Right lung (tissue), 2 donors: ENCODE measurements at regions not wholly inside any gene's neighbourhood (a gene's known extent, or its start where the extent isn't known, plus 50 kb on each side); places are given as distances from the start of the nearest gene placed in this dataset.

Experiments used
- DNase-seq, 2 donors: peaks; one replicate each; pipeline ENCODE4 v3.0.0-alpha.2; 2013

GRCh38 chr16:64826374-64826773 is 295.5 kb downstream of the CDH11 start:
- no peak for DNase-seq

GRCh38 chr16:64823481-64824075 is 298.3 kb downstream of the CDH11 start:
- no peak for DNase-seq

GRCh38 chr16:64809876-64810629 is 311.8 kb downstream of the CDH11 start:
- DNase-seq: no peak

DNA sequence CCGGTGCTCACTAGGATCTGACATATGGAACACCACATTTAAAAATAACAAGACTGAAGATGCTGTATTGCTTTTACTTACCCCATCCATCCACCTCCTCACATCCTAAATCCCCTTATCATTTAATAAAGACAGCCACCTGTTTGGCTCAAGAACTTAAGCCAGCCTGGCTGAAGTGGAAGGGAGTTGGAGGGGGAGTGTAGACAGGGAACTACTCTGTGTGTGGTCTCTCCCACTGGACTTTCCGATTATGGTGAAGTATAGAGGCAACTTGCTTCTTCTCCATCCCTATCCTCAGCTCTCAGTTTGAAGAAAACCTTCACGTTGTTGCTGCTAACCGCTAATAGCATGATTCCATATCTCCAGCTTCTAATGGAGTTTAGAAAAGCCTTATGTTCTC is 313.4 kb downstream of the CDH11 start:
- DNase-seq: no peak

- DNase-seq: no peak
Observed at GRCh38 chr16:64791756-64792155, 330.1 kb downstream of the CDH11 start.

DNA sequence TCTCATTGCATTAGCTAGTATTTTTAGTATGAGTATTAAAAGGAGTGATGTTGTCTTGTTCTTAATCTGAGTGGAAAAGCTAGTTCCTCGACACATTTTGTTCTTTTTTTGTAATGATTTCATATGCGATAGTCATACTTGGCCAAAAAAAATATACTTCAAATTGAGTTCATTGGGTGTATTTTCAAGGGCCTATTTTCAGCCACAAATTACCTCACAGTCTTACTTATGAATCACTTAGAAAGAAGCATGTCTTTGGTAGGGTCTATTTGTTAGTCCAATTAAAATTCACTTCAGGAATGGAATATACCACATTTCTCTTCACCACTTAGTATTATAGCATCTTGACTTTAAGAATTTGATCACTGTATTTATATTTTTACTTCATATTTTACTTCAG is 337.2 kb downstream of the CDH11 start:
- DNase-seq: no peak

DNA sequence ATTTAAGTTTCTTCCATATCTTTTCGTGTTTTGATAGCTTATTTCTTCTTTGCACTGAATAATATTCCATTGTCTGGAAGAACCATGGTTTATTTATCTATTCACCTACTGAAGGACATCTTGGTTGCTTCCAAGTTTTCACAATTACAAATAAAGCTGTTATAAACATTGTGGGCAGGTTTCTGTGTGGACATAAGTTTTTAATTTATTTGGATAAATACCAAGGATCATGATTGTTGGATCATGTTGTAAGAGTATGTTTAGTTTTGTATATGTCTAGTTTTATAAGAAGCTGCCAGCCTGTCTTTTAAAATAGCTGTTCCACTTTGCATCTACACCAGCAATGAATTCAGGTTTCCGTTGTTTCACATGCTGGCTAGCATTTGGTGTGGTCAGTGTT is 339.4 kb downstream of the CDH11 start:
- no peak for DNase-seq

GRCh38 chr16:64780445-64780844 is 341.4 kb downstream of the CDH11 start:
- DNase-seq: no peak

GRCh38 chr16:64778777-64779176 is 343.1 kb downstream of the CDH11 start:
- DNase-seq: no peak

DNA sequence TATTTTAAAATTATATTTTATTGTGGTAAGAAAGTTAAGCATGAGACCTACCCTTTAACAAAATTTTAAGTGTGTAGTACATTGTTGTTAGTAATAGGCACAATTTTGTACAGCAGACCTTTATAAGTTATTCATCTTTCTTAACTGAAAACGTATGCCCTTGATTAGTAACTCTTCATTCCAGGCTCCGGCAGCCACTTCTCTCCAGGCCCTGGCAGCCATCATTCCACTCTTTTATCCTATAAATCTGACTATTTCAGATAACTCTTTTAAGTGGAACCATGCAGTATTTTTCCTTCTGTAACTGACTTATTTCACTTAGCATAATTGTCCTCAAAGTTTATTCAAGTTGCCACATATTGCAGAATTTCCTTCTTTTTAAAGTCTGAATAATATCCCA is 348.2 kb downstream of the CDH11 start:
- DNase-seq: no peak

GRCh38 chr16:64773184-64773583 is 348.7 kb downstream of the CDH11 start:
- DNase-seq: no peak

DNA sequence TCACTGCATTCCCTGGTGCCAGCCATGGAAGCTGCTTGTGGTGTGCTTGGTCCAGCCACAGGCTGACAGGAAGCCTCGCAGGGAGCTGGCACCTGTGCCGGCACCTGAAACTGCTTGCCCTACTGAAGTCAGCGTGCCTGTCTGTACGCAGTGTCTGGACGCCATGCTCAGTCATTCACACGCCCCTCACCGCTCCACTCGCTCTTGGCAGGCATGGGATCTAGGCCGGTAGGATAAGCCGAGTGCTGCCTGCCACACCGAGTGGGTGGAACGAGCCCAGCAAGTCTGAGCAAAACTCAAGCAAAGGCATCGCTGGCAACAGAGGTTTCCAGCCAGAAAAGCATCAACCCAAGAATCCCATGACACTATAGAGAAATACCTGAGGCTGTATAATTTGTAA is 350.6 kb downstream of the CDH11 start:
- no peak for DNase-seq

DNA sequence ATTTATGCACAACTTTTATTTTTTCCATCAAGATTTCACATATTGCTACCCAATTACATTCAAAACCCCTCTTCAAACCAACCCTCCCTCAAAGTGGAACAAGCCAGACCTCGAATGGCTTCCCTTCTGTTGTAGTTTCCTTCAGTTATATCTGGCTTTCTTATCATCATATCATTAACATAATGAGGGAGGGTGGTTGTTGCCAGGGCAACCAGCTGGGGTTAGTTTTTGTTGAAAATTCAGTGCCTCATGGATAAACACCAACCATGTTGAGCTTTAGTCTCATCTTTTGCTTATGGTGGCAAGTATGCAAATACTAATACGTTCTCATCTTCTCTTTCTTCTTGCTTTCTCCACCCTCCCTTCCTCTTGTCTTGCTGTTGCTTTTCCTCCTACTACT is 359.7 kb downstream of the CDH11 start:
- no peak for DNase-seq

DNA sequence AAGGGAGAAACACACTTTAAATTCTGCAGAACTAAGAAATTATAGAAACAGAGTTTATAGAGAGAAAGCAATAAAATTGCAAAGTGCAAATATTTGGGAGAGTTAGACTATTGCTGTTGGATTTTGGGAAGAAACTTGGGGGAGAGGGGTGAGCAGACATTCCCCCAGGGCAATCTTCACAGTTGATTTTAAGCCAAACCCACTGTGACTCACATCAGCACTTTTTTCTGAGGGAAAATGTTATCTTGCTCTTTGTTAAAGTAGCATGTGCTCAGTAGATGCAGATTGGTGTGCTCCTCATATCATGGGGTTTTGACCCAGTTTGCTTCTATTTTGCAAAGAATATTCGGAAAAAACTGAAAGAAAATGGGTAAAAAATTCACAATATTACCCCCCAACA is 367.6 kb downstream of the CDH11 start:
- no peak for DNase-seq

- no peak for DNase-seq
Observed at GRCh38 chr16:64751906-64752305, 370.0 kb downstream of the CDH11 start.

- DNase-seq: no peak
Observed at GRCh38 chr16:64749346-64749745, 372.5 kb downstream of the CDH11 start.

GRCh38 chr16:64745258-64745930 is 376.5 kb downstream of the CDH11 start:
- DNase-seq: peak; percentile 4 to 12

DNA sequence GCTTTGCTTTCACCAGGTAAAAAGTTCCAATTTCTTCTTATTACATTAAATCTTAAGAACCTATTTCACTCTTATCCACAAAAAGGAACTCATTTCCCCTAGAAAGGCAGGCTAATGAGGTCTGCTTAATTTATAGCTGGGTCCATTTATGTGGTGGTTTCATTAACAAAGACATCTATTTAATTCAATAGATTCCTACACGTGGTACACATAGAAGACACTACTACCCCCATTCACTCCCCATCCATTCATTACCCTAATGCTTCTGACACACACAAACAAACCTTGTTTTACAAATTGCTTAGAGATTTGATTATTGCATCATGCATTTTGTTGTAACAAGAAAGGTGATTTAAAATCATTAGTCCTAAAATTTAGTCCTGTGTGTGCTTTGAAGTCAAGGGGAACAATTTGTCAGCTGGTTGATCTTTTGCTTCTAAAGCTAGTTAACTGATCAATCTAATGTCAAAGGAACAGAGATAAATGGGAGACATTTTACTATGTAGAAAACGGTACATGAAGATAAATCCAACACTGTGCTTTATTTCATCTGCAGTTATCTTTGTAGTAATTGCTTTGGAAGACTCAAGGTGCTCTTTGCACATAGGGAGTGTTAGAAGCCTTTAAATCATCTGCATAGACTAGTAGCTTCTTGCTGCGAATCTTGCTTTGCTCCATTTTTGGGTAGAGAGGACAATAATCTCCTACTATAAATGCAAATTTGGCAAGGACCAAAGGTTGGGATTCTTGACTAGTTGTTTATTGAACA is 379.2 kb downstream of the CDH11 start:
- DNase-seq: no peak

- no peak for DNase-seq
Observed at GRCh38 chr16:64740261-64740660, 381.6 kb downstream of the CDH11 start.

DNA sequence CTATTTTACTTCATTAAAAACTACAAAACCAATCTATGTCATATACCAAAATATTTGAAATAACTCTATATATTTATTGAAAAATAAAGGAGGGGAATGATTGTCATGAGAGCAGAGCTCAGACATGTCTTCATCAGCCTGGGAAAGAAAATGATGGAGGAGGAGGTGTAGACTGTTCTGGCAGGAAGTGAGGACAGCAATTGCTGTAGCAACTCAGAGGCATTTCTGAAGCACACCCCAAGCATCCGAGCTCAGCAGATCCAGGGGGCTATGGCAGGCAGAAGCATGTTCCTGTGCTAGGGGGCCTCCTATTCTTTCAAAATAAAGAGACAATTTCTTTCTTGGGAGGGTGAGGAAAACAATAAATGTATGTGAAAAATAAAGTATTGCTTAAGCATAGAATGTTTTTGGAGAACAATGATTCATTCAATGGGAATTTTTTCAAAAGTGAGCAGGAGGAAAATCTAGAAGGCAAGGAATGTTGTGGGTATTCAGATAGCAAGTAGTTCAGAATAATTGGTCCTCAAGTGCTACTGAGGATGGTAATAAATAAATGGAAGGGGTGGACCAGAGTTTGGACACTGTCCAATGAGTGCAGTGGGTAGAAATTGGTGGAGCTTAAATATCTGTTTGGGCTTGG is 383.4 kb downstream of the CDH11 start:
- no peak for DNase-seq

DNA sequence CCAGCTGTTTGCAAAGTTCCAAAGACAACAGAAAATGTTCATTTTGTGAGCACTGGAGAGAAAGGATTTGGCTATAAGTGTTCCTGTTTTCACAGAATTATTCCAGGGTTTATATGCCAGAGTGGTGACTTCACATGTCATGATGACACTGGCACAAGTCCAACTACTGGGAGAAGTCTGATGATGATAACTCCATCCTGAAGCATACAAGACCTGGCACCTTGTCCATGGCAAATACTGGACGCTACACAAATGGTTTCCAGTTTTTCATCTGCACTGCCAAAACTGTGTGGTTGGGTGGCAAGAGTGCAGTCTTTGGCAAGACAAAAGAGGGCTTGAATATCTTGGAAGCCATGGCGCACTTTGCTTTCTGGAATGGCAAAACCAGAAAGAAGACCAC is 385.0 kb downstream of the CDH11 start:
- no peak for DNase-seq

DNA sequence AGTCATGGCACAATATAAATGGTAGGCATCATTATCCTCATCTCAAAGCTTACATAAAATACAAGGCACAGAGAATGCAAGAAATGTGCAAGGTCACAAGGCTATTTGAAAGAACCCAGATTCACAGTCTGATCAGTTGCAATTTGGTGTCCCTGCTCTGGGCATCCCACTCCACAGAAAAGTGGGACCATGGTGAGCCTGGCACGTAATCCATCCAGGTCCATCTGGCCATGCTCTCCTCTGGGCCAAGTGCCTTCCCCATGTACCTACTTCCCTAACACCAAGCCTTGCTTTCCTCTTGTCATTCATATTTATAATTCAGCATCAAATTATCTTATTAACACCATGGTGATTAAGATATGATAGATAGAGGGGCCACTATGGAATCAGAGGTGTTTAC is 390.0 kb downstream of the CDH11 start:
- no peak for DNase-seq
